Left ventricle myocardium inferior (tissue), 1 donor: ENCODE measurements at regions not wholly inside any gene's neighbourhood (a gene's known extent, or its start where the extent isn't known, plus 50 kb on each side); places are given as distances from the start of the nearest gene placed in this dataset.

Source experiments
- DNase-seq: peaks from one replicate; pipeline ENCODE4 v3.0.0-alpha.2; 2020
- H3K27ac ChIP-seq: fragments of 200-600 bp; replicated peaks from 2 replicates; pipeline ENCODE4 v1.8.0; 2021
- H3K27me3 ChIP-seq: fragments of 200-600 bp; 2 replicates; pipeline ENCODE4 v1.8.0; 2021; ENCODE audit warnings: low read depth
- H3K36me3 ChIP-seq: fragments of 200-600 bp; 2 replicates; pipeline ENCODE4 v1.8.0; 2021
- H3K4me1 ChIP-seq: fragments of 200-600 bp; 2 replicates; pipeline ENCODE4 v1.8.0; 2021
- H3K4me3 ChIP-seq: fragments of 200-600 bp; 2 replicates; pipeline ENCODE4 v1.8.0; 2021; ENCODE audit warnings: mild to moderate bottlenecking, moderate library complexity
- H3K9me3 ChIP-seq: fragments of 200-600 bp; replicated peaks from 2 replicates; pipeline ENCODE4 v1.8.0; 2021
- CTCF ChIP-seq: fragments of 200-600 bp; IDR thresholded peaks from 2 replicates; pipeline ENCODE4 v1.8.0; 2021; ENCODE audit warnings: antibody characterized with exemption, mild to moderate bottlenecking, borderline replicate concordance
- intact Hi-C: fragments of 100-400 bp; cut with micrococcal nuclease; formaldehyde crosslinking; loops from one replicate; pipeline ENCODE4 v1.11.0; 2022
- donor health status: DM: no; HTN: yes; CAD: no; lungs with severe emphysema.

- intact Hi-C loops = loop anchor here (5.0 kb wide), 1 partner anchor 213 kb away; no protein-coding TSS in a partner anchor
- no peak for DNase-seq
- H3K4me1 ChIP-seq = peaks cover 16% of the 10 kb centered on the region
- TF ChIP-seq CTCF = no peak
- no peak overlapping the region for H3K27ac ChIP-seq
- H3K27me3 ChIP-seq = no peaks in the 10 kb centered on the region
- no peaks in the 10 kb centered on the region for H3K36me3 ChIP-seq
- H3K4me3 ChIP-seq = no peak overlapping the region
- H3K9me3 ChIP-seq = no peaks in the 10 kb centered on the region
These were observed 209.6 kb upstream of the PFN2 start for GRCh38 chr3:150180334-150180733.

DNA sequence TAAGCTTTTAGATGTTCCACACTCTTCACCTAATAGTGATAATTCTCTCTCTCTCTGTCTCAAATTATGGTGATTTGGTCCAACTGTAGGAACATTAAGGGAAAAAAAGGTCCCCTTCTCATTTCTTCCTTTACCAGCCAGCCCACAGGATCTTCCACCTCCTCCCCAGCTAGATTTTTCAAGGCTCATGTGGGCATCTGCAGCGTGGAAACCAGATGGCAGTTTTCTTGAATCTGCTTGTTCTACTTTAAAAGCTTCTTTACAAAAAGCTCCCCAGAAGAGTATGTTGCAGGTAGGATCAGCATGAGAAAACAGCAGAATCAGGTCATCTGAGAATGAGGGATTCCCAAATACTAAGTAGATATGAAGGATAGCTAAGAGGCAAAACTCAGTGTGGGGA, 208.6 kb upstream of the PFN2 start:
- Histone ChIP-seq H3K27ac (no peak overlapping the region), H3K4me1 (peaks cover 15% of the 10 kb centered on the region), H3K36me3 (no peaks in the 10 kb centered on the region), H3K27me3 (no peaks in the 10 kb centered on the region), H3K4me3 (no peak overlapping the region), H3K9me3 (no peaks in the 10 kb centered on the region)
- intact Hi-C loops = no loop called here
- DNase-seq = no peak
- no peak for TF ChIP-seq CTCF

DNA sequence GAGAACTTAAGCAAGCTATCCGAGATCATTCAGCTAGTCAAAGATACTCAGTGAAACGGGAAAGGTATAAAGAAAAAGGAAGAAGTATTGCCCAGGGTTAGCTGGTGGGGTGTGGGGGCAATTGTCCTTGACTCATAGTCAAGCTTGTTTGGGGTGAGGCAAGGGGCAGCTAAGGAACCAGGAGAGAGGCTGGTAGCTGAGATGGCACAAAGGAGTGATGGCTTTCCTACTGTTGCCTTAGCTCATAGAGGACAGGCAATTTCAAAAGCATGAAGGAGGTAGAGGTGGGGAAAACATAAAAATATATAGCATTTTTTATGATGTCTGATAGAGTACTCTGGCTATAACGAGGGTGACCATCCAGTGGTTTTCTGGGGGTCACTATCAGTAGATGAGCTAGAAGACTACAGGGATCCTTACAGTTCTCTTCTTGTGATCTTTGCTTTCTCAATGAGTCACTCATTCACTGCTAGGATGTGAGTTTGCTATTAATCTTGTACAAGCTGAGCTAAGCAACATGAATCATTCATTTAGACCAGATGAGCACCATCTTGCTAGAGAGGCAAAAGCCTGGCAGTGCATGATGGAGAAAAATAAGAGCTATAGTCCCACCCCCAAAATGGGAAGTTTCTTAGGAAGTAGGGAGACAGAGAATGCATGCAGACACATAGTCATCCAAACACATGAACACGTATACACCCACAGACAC, 207.1 kb upstream of the PFN2 start:
- intact Hi-C loops = no loop called here

DNA sequence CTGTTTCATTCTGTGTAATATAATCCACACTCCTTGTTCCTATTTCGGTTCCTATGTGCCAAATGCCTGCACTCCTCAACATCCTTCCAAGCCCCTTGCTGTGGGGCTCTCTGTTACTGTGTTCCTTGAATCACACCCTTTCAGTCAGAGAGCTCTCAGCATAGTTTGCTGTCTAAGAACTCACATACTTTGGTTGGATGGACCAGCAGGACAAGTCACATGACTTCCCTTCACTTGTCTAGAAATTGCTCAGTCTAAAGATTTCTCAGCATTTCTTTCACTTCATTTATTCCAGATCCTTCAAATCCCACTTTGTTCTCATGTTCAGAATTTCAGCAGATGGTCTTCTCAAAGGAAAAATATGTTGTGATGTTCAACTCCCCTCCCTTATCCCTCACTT, 203.5 kb upstream of the PFN2 start:
- intact Hi-C loops = no loop called here

More for the DNA sequence above, 207.1 kb upstream of the PFN2 start:
- H3K36me3 ChIP-seq = no peaks in the 10 kb centered on the region
- peaks cover 5% of the 10 kb centered on the region for H3K4me1 ChIP-seq
- H3K9me3 ChIP-seq = no peaks in the 10 kb centered on the region
- no peak for DNase-seq
- H3K27me3 ChIP-seq = no peaks in the 10 kb centered on the region
- no peak overlapping the region for H3K4me3 ChIP-seq
- no peak for TF ChIP-seq CTCF
- H3K27ac ChIP-seq = no peak overlapping the region

DNA sequence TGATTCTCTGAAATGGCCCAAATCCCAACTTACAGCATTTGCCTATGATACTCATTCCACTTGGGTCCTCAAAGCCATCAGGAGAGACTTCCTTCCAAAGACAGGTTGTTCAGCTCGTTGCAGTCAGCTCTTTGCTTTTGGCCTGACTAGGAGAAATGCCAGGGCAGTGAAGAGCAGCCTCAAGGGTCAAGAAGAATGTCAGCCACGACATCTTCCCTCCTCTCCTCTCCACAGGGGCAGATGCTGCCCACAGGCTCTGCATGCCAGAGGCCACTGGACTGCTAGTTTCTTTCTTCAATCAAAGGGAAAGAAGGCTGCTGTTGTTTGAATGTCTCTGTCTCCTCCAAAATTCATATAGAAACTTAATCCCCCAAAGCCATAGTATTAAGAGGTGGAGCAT, 201.7 kb upstream of the PFN2 start:
- intact Hi-C loops = no loop called here

More for the DNA sequence above, 203.5 kb upstream of the PFN2 start:
- no peak overlapping the region for H3K27ac ChIP-seq
- no peak for TF ChIP-seq CTCF
- no peak overlapping the region for H3K4me3 ChIP-seq
- DNase-seq = no peak
- no peaks in the 10 kb centered on the region for H3K36me3 ChIP-seq
- H3K4me1 ChIP-seq = peaks cover 12% of the 10 kb centered on the region
- no peaks in the 10 kb centered on the region for H3K27me3 ChIP-seq
- H3K9me3 ChIP-seq = no peaks in the 10 kb centered on the region

More for the DNA sequence above, 201.7 kb upstream of the PFN2 start:
- no peak overlapping the region for H3K4me3 ChIP-seq
- no peak for DNase-seq
- H3K36me3 ChIP-seq = no peaks in the 10 kb centered on the region
- peaks cover 27% of the 10 kb centered on the region for H3K4me1 ChIP-seq
- no peaks in the 10 kb centered on the region for H3K9me3 ChIP-seq
- no peak overlapping the region for H3K27ac ChIP-seq
- H3K27me3 ChIP-seq = no peaks in the 10 kb centered on the region
- no peak for TF ChIP-seq CTCF
